ENCODE measurements at regions not wholly inside any gene's neighbourhood (a gene's known extent, or its start where the extent isn't known, plus 50 kb on each side); places are given as distances from the start of the nearest gene placed in this dataset.

DNA sequence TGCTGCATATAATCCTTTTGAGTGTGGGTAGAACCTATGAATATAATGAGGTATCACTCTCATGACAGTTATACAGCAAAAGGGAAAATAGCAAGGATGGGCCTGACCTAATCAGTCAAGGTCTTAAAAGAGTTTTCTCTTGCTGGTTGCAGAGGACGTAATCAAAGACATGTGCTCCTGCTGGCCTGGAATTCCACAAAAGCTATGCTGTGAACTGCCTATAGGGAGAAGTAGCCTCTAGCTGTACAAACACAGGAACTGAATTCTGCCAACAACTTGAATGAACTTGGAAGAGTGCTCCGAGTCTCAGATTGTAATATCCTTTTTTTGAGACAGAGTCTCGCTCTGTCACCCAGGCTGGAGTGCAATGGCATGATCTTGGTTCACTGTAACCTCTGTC, 195.6 kb downstream of the PLK2 start:
- Histone ChIP-seq H3K9me3 (no peaks in the 10 kb centered on the region), H3K36me3 (no peaks in the 10 kb centered on the region), H3K4me1 (no peaks in the 10 kb centered on the region), H3K27me3 (no peaks in the 10 kb centered on the region), H3K4me3 (ENCODE audit: low read depth, low read length) (no peak overlapping the region)
- DNase-seq: no peak
- TF ChIP-seq, protein P1, sequence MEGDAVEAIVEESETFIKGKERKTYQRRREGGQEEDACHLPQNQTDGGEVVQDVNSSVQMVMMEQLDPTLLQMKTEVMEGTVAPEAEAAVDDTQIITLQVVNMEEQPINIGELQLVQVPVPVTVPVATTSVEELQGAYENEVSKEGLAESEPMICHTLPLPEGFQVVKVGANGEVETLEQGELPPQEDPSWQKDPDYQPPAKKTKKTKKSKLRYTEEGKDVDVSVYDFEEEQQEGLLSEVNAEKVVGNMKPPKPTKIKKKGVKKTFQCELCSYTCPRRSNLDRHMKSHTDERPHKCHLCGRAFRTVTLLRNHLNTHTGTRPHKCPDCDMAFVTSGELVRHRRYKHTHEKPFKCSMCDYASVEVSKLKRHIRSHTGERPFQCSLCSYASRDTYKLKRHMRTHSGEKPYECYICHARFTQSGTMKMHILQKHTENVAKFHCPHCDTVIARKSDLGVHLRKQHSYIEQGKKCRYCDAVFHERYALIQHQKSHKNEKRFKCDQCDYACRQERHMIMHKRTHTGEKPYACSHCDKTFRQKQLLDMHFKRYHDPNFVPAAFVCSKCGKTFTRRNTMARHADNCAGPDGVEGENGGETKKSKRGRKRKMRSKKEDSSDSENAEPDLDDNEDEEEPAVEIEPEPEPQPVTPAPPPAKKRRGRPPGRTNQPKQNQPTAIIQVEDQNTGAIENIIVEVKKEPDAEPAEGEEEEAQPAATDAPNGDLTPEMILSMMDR (IDR thresholded peaks at IDR 0.05; ENCODE audit: low read depth, low read length): no peak

DNA sequence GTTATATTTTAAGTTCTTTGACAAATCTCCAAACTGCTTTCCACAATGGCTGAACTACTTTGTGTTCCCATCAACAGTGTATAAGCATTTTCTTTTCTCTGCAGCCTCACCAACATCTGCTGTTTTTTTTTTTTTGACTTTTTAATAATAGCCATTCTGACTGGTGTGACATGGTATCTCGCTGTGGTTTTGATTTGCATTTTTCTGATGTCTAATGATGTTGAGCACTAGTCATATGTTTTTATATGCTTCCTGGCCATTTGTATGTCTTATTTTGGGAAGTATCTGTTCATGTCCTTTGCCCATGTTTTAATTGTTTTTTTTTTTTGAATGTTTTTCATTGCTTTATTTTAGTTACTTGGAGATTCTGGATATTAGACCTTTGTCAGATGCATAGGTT, 196.6 kb downstream of the PLK2 start:
- H3K27me3 ChIP-seq: no peaks in the 10 kb centered on the region
- DNase-seq: no peak
- H3K9me3 ChIP-seq: no peaks in the 10 kb centered on the region
- TF ChIP-seq, protein P1 (IDR thresholded peaks at IDR 0.05; ENCODE audit: low read depth, low read length): no peak
- no peaks in the 10 kb centered on the region for H3K4me1 ChIP-seq
- no peak overlapping the region for H3K4me3 ChIP-seq (ENCODE audit: low read depth, low read length)
- no peaks in the 10 kb centered on the region for H3K36me3 ChIP-seq

DNA sequence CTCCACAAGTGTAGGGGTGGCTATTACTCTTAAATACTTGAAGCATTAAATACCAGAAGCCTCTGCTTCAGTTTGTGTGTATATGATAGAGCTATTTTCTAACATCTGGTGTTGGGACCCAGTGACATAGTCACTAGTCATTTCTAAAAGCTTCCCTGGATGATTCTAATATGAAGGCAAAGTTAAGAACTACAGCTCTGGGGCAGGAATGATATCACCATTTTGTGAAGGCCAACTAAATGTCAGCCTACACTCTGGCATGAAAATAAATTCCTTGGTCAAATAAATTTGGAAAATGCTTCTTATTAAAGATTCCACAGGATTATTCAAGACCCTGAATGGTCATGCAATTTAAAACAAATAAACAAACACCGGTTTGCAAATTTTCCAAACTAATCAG, 197.7 kb downstream of the PLK2 start:
- TF ChIP-seq, protein P1 (IDR thresholded peaks at IDR 0.05; ENCODE audit: low read depth, low read length): no peak
- Histone ChIP-seq H3K4me1 (no peaks in the 10 kb centered on the region), H3K4me3 (ENCODE audit: low read depth, low read length) (no peak overlapping the region), H3K9me3 (no peaks in the 10 kb centered on the region), H3K36me3 (no peaks in the 10 kb centered on the region), H3K27me3 (no peaks in the 10 kb centered on the region)
- no peak for DNase-seq

DNA sequence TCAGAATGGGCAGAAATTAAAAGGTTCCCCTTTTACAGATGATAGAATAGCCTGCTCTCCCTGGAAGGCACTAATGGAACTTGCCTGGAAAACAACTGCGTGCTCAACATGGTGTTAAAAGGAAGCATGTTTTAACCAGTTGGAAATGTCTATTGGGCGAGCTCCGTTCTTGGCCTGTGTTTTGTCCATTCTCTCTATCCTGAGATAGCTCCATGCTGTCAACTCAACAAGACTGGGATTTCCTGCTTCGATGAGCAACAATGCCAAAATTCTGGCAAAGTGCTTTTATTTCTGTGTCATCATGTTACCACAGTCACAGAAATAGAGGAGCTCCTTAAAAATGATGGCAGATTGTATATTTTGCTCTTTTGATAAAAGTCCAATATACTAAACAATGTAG, 198.3 kb downstream of the PLK2 start:
- Histone ChIP-seq H3K27me3 (no peaks in the 10 kb centered on the region), H3K4me1 (no peaks in the 10 kb centered on the region), H3K36me3 (no peaks in the 10 kb centered on the region), H3K4me3 (ENCODE audit: low read depth, low read length) (no peak overlapping the region), H3K9me3 (no peaks in the 10 kb centered on the region)
- TF ChIP-seq, protein P1 (IDR thresholded peaks at IDR 0.05; ENCODE audit: low read depth, low read length): no peak
- DNase-seq: no peak

DNA sequence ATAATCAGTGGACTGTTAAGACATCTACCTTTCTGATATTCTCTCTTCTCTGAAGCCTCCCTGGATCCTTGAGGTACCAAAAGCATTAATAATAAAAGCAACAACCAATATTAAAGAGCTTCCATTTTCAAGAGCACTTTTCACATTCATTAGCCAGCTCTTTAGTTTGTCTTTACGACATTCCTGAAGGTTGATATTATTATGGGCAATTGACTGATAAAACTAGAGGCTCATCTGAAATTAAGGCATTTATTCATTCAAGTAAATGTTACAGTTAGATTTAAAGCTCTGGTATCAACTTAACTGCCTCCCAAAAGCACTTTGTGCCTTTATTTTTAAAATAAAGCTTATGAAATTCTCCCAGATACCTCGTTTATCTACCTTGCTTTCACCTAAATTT, 199.6 kb downstream of the PLK2 start:
- no peaks in the 10 kb centered on the region for H3K36me3 ChIP-seq
- H3K9me3 ChIP-seq: no peaks in the 10 kb centered on the region
- TF ChIP-seq, protein P1 (IDR thresholded peaks at IDR 0.05; ENCODE audit: low read depth, low read length): no peak
- H3K4me1 ChIP-seq: no peaks in the 10 kb centered on the region
- no peaks in the 10 kb centered on the region for H3K27me3 ChIP-seq
- DNase-seq: no peak
- H3K4me3 ChIP-seq (ENCODE audit: low read depth, low read length): no peak overlapping the region

DNA sequence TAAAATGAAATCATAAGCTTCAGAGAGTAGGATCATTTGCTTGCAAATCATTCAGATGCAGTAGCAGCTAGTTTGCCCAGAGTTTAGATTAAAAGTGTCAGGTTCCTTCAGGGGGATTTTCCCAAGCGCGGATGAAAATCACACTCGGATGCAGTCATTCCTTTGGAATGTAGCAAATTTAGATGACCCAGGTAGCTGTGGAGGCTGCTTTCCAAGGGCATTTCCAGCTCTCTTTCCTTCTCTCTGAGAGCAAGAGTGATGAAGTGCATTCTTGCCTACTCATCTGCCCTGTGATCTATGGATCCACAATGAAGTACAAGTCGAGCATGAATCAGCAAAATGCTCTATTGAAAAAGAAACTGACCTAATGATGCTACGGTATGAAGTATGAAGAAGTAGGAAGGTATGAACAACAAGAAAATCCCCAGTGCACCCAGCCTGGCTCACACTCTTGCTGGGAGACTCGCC, 200.2 kb downstream of the PLK2 start:
- no peaks in the 10 kb centered on the region for H3K36me3 ChIP-seq
- H3K27me3 ChIP-seq: no peaks in the 10 kb centered on the region
- H3K4me1 ChIP-seq: no peaks in the 10 kb centered on the region
- TF ChIP-seq, protein P1 (IDR thresholded peaks at IDR 0.05; ENCODE audit: low read depth, low read length): no peak
- no peak for DNase-seq
- H3K9me3 ChIP-seq: no peaks in the 10 kb centered on the region
- no peak overlapping the region for H3K4me3 ChIP-seq (ENCODE audit: low read depth, low read length)
